ENCODE measurements at regions not wholly inside any gene's neighbourhood (a gene's known extent, or its start where the extent isn't known, plus 50 kb on each side); places are given as distances from the start of the nearest gene placed in this dataset.

DNA sequence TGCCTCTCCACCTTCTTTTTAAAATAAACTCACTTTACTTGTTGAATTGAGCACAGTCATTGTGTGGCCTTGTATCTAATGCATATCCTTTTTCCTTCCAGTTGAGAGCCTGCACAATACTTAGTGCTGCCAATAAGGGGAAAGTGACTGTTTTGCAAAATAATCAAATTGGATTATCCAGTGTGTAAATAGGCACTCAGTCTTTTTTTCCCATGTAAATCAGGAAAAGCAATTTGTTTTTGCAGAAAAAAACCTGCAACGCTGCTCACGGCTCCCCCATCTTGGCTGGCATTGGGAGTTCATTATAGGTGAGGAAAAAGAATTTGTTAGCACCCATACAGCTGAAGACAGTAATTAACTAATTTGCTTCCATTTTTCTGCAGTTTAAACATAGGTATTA is 299.9 kb downstream of the CSNK1G3 start:
- no peak for DNase-seq (ENCODE audit: low spot score)

GRCh38 chr5:123810746-123811340 is 298.9 kb downstream of the CSNK1G3 start:
- DNase-seq (ENCODE audit: low spot score) = peak; percentile 17

- peak; percentile 87 for DNase-seq (ENCODE audit: low spot score)
These were observed 298.3 kb downstream of the CSNK1G3 start for GRCh38 chr5:123810253-123810652.

DNA sequence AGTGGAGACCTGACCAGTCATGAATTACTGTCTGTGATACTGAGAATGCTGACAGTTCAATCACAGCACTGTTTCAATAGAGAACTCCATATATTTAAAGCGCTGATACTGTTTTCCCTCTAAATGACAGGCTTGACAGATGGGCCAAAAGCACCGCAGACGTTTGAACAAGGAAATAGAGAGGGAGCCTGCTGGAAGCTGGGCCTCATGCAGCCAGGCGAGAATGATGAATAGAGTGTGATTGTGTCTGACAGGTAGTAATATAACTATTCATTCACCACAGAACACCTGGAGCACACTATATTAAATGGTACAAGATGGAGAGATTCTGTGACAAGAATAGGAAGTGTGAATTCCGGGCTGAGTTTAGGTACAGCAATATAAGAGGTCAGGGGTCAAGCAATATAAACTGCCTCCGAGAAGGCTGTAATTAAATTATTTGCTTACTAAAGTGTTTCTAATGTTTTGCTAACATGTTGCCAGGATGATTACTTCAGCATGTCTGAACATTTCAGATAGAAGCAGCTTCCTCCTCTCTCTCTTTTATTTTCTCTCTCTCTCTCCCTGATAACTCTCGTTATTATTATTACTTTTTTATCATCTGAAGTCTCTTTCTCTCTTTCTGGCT is 297.7 kb downstream of the CSNK1G3 start:
- DNase-seq (ENCODE audit: low spot score) = peak; percentile 79

GRCh38 chr5:123808461-123809380 is 296.7 kb downstream of the CSNK1G3 start:
- DNase-seq (ENCODE audit: low spot score) = no peak

DNA sequence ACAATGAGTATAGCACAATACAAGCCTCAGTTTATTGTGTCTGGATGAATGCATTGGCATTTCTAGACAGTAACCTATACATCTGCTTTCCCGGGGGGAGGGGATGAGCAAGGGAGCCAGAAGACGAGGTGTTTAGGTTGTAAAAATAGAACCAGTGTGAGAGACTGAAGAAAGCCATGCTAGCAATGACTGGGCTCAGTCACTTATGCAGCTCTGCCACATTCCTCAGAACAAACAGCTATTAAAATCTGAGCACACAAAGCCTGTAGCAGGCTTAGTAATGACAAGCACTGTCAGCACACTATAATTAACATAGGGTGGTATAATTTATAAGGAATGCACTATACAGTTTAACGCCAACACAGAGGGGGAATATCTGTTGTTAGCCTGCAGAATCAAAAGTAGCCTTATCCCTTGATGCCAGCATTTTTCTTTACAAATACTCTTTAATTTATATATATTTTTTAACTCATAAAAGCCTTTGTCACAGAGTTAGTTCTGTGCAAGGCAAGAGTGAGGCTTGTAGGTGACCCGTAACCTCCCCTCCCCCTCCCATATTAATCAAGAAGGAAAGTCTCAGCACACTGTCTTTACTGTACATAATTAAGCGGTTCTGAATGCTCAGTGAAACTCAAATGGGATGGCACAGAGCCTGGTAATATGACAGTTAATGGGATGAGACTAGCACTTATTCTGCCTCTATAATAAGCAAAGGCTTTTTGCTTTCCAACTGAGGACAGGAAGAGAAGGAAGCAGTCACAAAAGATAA is 295.4 kb downstream of the CSNK1G3 start:
- peak; percentile 17 for DNase-seq (ENCODE audit: low spot score)

DNA sequence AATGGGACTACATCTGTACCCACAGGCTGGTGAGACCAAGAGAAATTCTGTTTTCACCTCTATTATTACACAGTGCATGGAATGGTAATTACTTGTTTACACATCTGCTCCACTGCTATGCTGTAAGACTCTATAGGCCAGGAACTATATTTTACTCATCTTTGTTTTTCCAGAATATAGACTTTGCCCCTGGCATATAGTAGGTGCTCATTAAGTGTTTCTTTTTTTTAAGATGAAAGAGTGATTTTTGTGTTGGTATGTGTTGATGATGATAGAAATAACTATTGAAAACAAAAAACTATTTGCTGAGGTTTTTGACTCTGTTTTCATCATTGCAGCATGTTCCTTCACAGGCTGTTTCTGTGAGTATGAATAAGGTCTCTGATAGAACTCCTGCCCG is 294.7 kb downstream of the CSNK1G3 start:
- no peak for DNase-seq (ENCODE audit: low spot score)

- no peak for DNase-seq (ENCODE audit: low spot score)
These were observed 293.3 kb downstream of the CSNK1G3 start for GRCh38 chr5:123805300-123805699.

GRCh38 chr5:123803359-123803758 is 291.4 kb downstream of the CSNK1G3 start:
- DNase-seq (ENCODE audit: low spot score) = no peak

GRCh38 chr5:123802298-123802951 is 290.4 kb downstream of the CSNK1G3 start:
- no peak for DNase-seq (ENCODE audit: low spot score)

GRCh38 chr5:123800640-123801039 is 288.7 kb downstream of the CSNK1G3 start:
- peak; percentile 12 for DNase-seq (ENCODE audit: low spot score)

GRCh38 chr5:123795688-123796087 is 283.7 kb downstream of the CSNK1G3 start:
- DNase-seq (ENCODE audit: low spot score) = no peak

GRCh38 chr5:123790226-123790625 is 278.2 kb downstream of the CSNK1G3 start:
- DNase-seq (ENCODE audit: low spot score) = no peak

DNA sequence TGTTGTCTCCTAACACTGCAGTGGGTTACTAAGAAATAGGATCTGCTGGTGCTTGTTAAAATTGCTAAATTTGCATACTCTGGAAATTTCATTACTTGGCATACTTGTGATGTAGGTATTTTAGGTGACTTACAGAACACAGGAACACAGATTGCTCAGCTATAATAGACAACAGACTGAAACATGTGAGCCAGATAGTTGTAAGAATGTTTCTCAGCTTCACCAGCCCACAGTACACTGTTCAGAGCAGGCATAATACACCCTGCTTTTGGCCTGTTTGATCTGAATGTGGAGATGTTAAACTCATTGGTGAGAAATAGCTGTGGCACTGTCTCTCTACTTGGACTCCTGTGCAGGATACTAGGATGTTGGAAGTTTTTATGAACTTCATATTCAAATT is 275.7 kb downstream of the CSNK1G3 start:
- no peak for DNase-seq (ENCODE audit: low spot score)

GRCh38 chr5:123787136-123787535 is 275.2 kb downstream of the CSNK1G3 start:
- no peak for DNase-seq (ENCODE audit: low spot score)

GRCh38 chr5:123786411-123786810 is 274.4 kb downstream of the CSNK1G3 start:
- DNase-seq (ENCODE audit: low spot score) = no peak

GRCh38 chr5:123785162-123786071 is 273.4 kb downstream of the CSNK1G3 start:
- DNase-seq (ENCODE audit: low spot score) = peak; percentile 20

- no peak for DNase-seq (ENCODE audit: low spot score)
These were observed 271.4 kb downstream of the CSNK1G3 start for GRCh38 chr5:123783421-123783820.

DNA sequence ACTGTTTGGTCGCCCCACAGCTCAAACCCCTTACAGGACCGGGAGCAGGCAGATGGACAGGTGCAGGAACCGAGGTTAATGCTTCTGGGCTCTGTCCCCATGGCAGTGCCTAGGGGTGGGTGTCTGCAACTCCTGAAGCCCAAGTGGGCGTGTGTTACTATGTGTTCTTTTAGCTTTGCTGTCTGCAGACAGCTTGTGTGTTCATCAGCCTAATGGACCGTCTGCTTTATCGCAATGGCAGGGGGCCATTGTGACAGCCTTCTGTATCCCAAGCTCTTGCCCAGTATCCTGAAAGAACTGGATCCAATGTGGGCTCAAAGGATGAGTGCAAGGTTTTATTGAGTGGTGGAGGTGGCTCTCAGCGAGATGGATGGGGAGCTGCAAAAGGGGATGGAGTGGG is 266.7 kb downstream of the CSNK1G3 start:
- DNase-seq (ENCODE audit: low spot score) = no peak

- DNase-seq (ENCODE audit: low spot score) = no peak
These were observed 264.8 kb downstream of the CSNK1G3 start for GRCh38 chr5:123776761-123777160.

- no peak for DNase-seq (ENCODE audit: low spot score)
These were observed 259.7 kb downstream of the CSNK1G3 start for GRCh38 chr5:123771715-123772114.

All from SW480 (cell line).